LNCaP clone FGC (cell line): ENCODE measurements at regions not wholly inside any gene's neighbourhood (a gene's known extent, or its start where the extent isn't known, plus 50 kb on each side); places are given as distances from the start of the nearest gene placed in this dataset.

Source experiments
- DNase-seq: peaks from one replicate; pipeline ENCODE4 v3.0.0-alpha.2; 2011; ENCODE audit warnings: low read depth
- H3K4me3 ChIP-seq: 2 replicates; pipeline ENCODE4 v1.5.1; 2011; ENCODE audit warnings: mild to moderate bottlenecking, low read depth, low read length, control low read depth
- CTCF ChIP-seq: IDR thresholded peaks from 2 replicates; pipeline ENCODE4 v1.5.1; 2012; ENCODE audit warnings: mild to moderate bottlenecking; ENCODE audit not compliant: control insufficient read depth, insufficient read depth; ENCODE audit errors: extremely low read depth

GRCh38 chr15:91426412-91426811 is 326.4 kb downstream of the SV2B start:
- TF ChIP-seq CTCF, result no peak
- H3K4me3 ChIP-seq, result no peak overlapping the region
- no peak for DNase-seq

GRCh38 chr15:91429973-91430372 is 329.9 kb downstream of the SV2B start:
- no peak overlapping the region for H3K4me3 ChIP-seq
- no peak for TF ChIP-seq CTCF
- no peak for DNase-seq

- H3K4me3 ChIP-seq, result no peak overlapping the region
- DNase-seq, result no peak
- TF ChIP-seq CTCF, result no peak
Observed at GRCh38 chr15:91431041-91431715, 331.1 kb downstream of the SV2B start.

- TF ChIP-seq CTCF, result no peak
- no peak overlapping the region for H3K4me3 ChIP-seq
- no peak for DNase-seq
Observed at GRCh38 chr15:91435113-91435512, 335.1 kb downstream of the SV2B start.

GRCh38 chr15:91444656-91445055 is 344.6 kb downstream of the SV2B start:
- no peak for DNase-seq
- no peak overlapping the region for H3K4me3 ChIP-seq
- no peak for TF ChIP-seq CTCF

- no peak for DNase-seq
- H3K4me3 ChIP-seq, result no peak overlapping the region
- TF ChIP-seq CTCF, result no peak
Observed at GRCh38 chr15:91445695-91446228, 345.7 kb downstream of the SV2B start.
